ENCODE measurements at regions not wholly inside any gene's neighbourhood (a gene's known extent, or its start where the extent isn't known, plus 50 kb on each side); places are given as distances from the start of the nearest gene placed in this dataset.

DNA sequence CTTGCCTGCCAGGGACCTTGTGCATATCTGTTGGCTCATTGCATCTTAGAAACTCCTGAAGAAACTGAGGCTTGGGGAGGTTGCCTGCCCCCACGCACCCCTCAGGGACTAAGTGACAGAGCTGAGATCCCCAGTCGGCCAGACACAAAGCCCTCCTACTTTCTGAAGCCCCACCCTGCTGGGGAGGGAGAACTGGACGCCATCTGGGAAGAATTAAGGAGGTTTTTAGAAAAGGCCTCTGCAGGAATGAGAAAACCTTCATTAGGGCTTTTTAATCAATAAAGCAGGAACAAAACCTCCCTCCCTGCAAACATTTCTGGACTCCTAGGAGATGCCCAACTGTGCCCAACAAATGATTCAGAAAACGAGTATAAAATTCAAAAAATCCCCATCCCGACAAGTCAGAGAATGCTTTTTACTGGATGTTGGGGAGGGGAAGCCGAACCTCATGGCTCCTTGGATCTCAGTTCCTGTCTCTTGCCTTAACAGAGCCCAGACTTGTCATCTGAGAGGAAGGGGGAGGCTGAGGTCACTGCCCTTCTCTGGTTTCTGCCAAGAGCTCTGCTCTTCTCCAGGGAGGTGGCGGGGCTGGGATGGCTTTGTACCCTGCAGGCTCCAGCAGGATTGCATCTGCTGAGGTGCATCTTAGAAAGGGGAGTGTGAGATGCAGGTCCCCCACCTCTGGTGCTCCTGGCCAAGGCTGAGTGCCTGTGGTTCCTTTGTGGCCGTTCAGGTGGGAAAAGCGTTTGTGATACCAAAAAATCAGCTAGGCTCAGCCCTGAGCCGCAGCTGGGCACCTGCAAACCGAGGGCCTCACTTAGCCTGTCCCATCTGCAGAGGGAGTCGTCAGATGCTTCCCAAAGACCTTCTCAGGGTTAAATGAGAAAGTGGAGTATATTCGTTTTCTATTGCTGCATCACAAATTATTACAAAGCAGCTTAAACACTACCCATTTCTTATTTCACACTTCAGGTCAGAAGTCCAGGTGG lies 142.4 kb downstream of the ZFP36L2 start:
- DNase-seq, result peak; percentile 85 to 86
- no peaks in the 10 kb centered on the region for H3K36me3 ChIP-seq
- no peak overlapping the region for H3K4me3 ChIP-seq
- H3K27me3 ChIP-seq, result no peaks in the 10 kb centered on the region
- intact Hi-C loops (cut with DNase I; ENCODE audit: low total_unique reads), result no loop called here
- peaks cover 26 to 57% of the 10 kb centered on the region in 2 donors for H3K4me1 ChIP-seq
- peak overlapping the region; percentile 88 to 93 for H3K27ac ChIP-seq
- H3K9me3 ChIP-seq, result no peaks in the 10 kb centered on the region
- TF ChIP-seq POLR2A (IDR thresholded peaks at IDR 0.05), result no peak
- TF ChIP-seq, protein P1, sequence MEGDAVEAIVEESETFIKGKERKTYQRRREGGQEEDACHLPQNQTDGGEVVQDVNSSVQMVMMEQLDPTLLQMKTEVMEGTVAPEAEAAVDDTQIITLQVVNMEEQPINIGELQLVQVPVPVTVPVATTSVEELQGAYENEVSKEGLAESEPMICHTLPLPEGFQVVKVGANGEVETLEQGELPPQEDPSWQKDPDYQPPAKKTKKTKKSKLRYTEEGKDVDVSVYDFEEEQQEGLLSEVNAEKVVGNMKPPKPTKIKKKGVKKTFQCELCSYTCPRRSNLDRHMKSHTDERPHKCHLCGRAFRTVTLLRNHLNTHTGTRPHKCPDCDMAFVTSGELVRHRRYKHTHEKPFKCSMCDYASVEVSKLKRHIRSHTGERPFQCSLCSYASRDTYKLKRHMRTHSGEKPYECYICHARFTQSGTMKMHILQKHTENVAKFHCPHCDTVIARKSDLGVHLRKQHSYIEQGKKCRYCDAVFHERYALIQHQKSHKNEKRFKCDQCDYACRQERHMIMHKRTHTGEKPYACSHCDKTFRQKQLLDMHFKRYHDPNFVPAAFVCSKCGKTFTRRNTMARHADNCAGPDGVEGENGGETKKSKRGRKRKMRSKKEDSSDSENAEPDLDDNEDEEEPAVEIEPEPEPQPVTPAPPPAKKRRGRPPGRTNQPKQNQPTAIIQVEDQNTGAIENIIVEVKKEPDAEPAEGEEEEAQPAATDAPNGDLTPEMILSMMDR (IDR thresholded peaks at IDR 0.05), result no peak

DNA sequence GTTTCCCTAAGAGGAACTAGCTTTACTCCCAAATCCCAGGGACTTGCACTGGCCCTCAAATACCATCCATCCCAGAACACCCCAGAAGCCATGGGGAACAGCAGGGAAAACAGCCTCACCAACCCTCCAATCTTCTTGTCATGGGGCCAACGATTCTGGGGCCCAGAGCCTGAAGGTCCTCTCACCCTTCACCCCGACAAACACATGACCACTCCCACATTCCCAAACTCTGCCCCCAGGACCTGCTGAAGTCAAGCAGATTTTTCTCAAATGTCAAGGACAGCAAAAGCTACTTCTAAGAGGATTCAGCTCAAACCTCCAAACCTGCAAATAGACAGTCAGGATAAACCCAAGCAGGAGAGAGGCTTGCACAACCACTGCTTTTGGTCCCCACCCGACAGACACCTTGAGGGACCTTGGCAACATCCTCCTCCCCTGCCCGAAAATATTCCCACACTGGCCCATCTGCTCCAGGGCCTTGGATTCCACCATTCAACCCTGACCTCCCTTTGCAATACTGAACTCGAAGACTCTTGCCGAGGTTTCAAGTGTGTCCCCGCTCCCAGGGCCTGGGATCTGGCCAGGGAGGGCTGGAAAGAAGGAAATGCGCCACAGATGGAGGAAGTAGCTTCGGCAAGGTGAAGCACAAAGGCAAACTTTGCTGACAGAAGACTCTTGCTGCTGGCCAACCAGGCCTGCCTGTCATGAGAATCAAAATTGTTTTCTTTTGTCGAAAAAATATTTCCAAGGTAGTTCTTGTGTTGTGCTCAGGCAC lies 143.3 kb downstream of the ZFP36L2 start:
- H3K27me3 ChIP-seq, result no peaks in the 10 kb centered on the region
- H3K9me3 ChIP-seq, result no peaks in the 10 kb centered on the region
- peaks cover 26 to 57% of the 10 kb centered on the region in 2 donors for H3K4me1 ChIP-seq
- H3K27ac ChIP-seq, result peak overlapping the region; percentile 88 to 93
- H3K4me3 ChIP-seq, result no peak overlapping the region
- H3K36me3 ChIP-seq, result no peaks in the 10 kb centered on the region
- DNase-seq, result peak; percentile 56 to 70
- TF ChIP-seq, protein P1 (IDR thresholded peaks at IDR 0.05), result no peak
- no peak for TF ChIP-seq POLR2A (IDR thresholded peaks at IDR 0.05)
- intact Hi-C loops (cut with DNase I; ENCODE audit: low total_unique reads), result no loop called here

DNA sequence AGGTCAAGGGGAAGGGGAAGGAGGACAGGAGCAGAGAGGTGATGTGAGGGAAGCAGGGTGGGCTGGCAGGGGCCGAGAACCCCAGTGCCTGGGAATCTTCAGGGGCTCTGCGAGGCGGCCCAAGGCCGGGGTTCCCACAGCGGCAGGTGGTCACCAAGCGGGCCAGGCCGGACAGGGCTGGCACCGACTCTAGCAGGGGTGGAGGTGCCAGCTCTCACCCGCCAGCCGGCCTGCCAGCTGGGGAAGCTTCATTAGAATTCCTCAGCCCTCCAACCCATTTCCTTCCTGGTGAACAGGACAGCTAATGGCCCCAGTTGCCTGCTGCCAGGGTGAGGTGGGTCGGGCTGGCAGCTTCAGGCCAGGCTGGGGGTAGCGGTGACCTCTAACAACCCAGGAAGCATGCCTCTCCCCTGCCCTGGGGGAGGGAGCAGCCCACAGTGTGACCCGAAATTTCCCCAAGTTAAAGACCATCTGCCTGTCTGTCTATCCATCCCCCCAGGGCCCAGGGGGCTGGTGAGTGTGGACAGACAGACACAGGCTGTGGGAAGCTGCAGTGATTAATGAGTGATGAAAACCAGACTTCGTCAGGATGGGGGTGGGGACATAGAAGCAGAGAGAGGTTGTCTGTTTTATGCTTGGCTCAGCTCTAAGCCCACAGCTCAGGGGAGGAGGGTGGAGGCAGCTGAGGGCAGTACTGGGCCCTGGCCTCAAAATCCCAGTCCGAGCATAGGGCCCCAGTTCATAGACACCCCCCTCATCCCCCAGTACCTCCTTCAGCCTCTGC lies 144.1 kb downstream of the ZFP36L2 start:
- H3K36me3 ChIP-seq, result no peaks in the 10 kb centered on the region
- H3K27me3 ChIP-seq, result no peaks in the 10 kb centered on the region
- H3K27ac ChIP-seq, result peak overlapping the region; percentile 88 to 93
- peaks cover 26 to 57% of the 10 kb centered on the region in 2 donors for H3K4me1 ChIP-seq
- no peak for TF ChIP-seq POLR2A (IDR thresholded peaks at IDR 0.05)
- TF ChIP-seq, protein P1 (IDR thresholded peaks at IDR 0.05), result no peak
- H3K4me3 ChIP-seq, result no peak overlapping the region
- H3K9me3 ChIP-seq, result no peaks in the 10 kb centered on the region
- intact Hi-C loops (cut with DNase I; ENCODE audit: low total_unique reads), result no loop called here
- DNase-seq, result peak; percentile 74 to 84

DNA sequence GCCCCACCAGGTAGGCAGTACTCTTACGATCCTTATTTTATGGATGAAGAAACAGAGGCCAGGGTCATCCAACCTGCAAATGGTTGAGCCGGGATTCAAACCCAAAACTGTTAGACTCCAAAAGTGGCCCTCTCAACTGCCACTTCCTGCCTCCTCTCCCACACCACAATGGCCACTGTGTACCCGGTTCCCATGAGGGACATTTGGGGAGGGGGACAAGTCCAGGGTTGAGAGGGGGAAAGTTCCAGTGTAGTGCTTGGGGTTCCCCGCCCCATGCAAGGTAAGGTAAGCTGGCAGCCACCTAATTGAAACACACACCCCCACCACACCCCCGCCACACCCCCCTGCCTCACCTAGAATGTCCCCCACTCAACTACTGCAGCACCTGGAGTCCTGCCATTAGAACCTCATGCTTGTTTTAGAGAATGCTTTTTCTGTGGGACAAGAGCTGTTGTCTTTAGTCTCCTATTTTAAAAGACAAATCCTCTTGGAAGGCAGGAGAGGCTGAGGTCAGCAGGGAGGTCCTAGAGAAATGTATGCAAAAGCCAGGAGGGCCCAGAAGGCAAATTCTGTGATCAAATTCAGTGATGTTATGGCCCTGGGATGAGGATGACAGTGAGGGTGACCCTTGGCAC lies 145.2 kb downstream of the ZFP36L2 start:
- intact Hi-C loops (cut with DNase I; ENCODE audit: low total_unique reads), result no loop called here
- no peak for DNase-seq
- H3K9me3 ChIP-seq, result no peaks in the 10 kb centered on the region
- H3K36me3 ChIP-seq, result no peaks in the 10 kb centered on the region
- peak overlapping the region; percentile 88 to 93 for H3K27ac ChIP-seq
- TF ChIP-seq POLR2A (IDR thresholded peaks at IDR 0.05), result no peak
- TF ChIP-seq, protein P1 (IDR thresholded peaks at IDR 0.05), result no peak
- H3K27me3 ChIP-seq, result no peaks in the 10 kb centered on the region
- H3K4me1 ChIP-seq, result peaks cover 24 to 51% of the 10 kb centered on the region in 2 donors
- no peak overlapping the region for H3K4me3 ChIP-seq
